Dendritic cell treated with granulocyte-macrophage colony-stimulating factor and Interleukin-4, amounts not matched to agents 40 ng/mL and 50 ng/mL, for 4 days (primary cell): ENCODE measurements at regions not wholly inside any gene's neighbourhood (a gene's known extent, or its start where the extent isn't known, plus 50 kb on each side); places are given as distances from the start of the nearest gene placed in this dataset.

ENCODE experiments used
- H3K27ac Mint-ChIP-seq: one replicate; pipeline ENCODE4 v1.8.0; 2022; ENCODE audit warnings: mild to moderate bottlenecking, mixed read lengths
- H3K27me3 Mint-ChIP-seq: one replicate; pipeline ENCODE4 v1.8.0; 2022; ENCODE audit warnings: mild to moderate bottlenecking, mixed read lengths
- H3K36me3 Mint-ChIP-seq: one replicate; pipeline ENCODE4 v1.8.0; 2022; ENCODE audit warnings: low read depth, mixed read lengths
- H3K4me1 Mint-ChIP-seq: one replicate; pipeline ENCODE4 v1.8.0; 2022; ENCODE audit warnings: low read depth, mixed read lengths
- H3K4me3 Mint-ChIP-seq: one replicate; pipeline ENCODE4 v1.8.0; 2022; ENCODE audit warnings: mild to moderate bottlenecking, moderate library complexity, mixed read lengths
- H3K9me3 Mint-ChIP-seq: one replicate; pipeline ENCODE4 v1.8.0; 2022; ENCODE audit warnings: mixed read lengths
- intact Hi-C: fragments of 100-400 bp; cut with micrococcal nuclease; formaldehyde crosslinking; loops from one replicate; pipeline ENCODE4 v1.15.0; 2022

DNA sequence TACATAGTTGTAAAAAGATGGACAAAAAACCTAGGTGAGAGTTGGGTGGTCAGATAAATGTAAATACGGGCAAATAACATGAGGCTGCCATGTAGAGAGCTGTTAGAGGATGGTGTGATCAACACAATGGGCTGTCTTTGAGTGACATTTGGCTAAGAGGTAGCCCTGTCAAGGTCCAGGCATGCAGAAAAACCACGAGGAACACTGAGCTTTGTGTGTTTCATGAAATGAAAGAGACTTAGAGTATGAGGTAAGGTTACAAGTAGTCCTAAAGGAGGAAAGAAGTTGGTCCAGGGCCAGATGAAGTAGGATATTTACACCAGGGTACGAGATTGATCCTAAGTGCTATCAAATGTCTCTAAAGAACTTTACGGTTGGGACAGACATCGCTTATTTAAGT, 160.9 kb downstream of the RDH14 start:
- H3K27me3 Mint-ChIP-seq, result no peaks in the 10 kb centered on the region
- H3K36me3 Mint-ChIP-seq, result no peaks in the 10 kb centered on the region
- no peak overlapping the region for H3K27ac Mint-ChIP-seq
- intact Hi-C loops, result no loop called here
- no peaks in the 10 kb centered on the region for H3K4me1 Mint-ChIP-seq
- no peaks in the 10 kb centered on the region for H3K9me3 Mint-ChIP-seq
- no peak overlapping the region for H3K4me3 Mint-ChIP-seq

DNA sequence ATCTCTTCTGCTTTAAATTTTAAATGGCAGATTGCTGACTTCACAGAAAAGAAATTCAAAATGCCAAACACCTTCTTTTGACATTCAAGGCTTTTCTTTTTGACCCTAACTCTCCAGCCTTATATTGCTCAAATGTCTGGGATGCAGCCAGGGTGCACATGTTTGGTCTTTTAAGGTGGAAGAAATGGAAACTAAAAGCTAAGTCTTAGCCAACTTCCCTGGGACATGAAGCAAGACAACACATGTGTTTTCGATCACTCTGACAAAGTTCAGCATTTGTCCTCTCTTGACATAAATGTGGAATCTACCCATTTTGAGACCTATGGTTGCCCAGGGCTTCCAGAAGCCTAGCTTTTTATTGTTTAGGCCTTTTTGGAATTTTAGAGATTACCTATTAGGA, 161.6 kb downstream of the RDH14 start:
- intact Hi-C loops, result no loop called here
- no peaks in the 10 kb centered on the region for H3K36me3 Mint-ChIP-seq
- H3K4me3 Mint-ChIP-seq, result no peak overlapping the region
- no peak overlapping the region for H3K27ac Mint-ChIP-seq
- no peaks in the 10 kb centered on the region for H3K27me3 Mint-ChIP-seq
- H3K9me3 Mint-ChIP-seq, result no peaks in the 10 kb centered on the region
- no peaks in the 10 kb centered on the region for H3K4me1 Mint-ChIP-seq

DNA sequence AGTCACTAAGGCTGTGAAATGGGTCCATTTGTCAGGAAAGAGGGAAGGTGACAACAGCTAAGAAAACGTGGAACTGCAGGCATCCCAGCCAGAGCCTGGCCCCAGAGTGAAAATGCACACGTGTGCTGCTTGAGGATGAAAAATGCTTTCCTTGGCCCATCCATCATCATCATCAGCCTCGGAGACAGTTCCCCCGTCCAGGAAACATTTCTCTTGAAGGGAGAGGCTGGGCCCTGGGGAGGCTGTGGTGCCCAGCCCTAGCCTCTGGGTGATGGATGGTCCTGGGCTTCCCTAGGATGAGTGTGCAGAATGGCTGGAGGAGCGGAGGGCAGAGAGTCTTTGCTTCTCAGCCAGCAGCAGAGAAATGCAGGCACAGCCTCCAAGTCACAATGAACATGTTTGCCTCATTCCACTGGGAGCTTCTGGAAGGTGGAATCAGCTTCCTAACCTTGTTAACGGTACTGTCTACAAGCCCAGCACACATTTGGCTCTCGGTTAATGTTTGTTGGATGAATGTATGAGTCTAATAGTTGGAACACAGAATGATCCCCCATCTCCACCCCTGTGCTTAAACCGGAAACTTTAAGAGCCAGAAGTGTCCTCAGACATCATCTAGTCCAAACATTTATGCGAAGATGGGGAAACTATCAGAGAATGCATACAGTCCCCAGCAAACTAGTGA, 164.0 kb downstream of the RDH14 start:
- H3K27ac Mint-ChIP-seq, result no peak overlapping the region
- no peaks in the 10 kb centered on the region for H3K36me3 Mint-ChIP-seq
- no peak overlapping the region for H3K4me3 Mint-ChIP-seq
- H3K27me3 Mint-ChIP-seq, result no peaks in the 10 kb centered on the region
- intact Hi-C loops, result no loop called here
- no peaks in the 10 kb centered on the region for H3K9me3 Mint-ChIP-seq
- no peaks in the 10 kb centered on the region for H3K4me1 Mint-ChIP-seq

DNA sequence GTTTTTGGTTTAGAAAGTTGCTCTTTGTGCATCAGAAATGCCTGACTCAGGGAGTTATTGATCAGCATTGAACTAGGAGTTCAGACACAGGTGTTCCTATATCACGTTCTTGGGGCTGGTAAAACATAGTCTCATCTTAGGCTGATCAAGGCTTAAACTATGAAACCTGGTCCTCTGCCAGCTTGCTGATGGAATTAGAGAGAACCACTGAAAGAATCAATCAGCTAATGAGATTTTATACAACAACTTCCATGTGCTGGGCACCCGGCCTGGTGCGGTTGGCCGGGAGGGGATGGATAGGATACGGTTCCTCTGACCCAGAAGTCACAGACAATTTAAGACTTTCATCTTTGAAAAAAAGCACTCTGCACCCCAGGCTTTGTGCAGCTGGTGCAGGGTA, 164.9 kb downstream of the RDH14 start:
- Mint-ChIP-seq H3K4me1 (no peaks in the 10 kb centered on the region), H3K4me3 (no peak overlapping the region), H3K27me3 (no peaks in the 10 kb centered on the region), H3K27ac (no peak overlapping the region), H3K36me3 (no peaks in the 10 kb centered on the region), H3K9me3 (no peaks in the 10 kb centered on the region)
- intact Hi-C loops, result no loop called here

DNA sequence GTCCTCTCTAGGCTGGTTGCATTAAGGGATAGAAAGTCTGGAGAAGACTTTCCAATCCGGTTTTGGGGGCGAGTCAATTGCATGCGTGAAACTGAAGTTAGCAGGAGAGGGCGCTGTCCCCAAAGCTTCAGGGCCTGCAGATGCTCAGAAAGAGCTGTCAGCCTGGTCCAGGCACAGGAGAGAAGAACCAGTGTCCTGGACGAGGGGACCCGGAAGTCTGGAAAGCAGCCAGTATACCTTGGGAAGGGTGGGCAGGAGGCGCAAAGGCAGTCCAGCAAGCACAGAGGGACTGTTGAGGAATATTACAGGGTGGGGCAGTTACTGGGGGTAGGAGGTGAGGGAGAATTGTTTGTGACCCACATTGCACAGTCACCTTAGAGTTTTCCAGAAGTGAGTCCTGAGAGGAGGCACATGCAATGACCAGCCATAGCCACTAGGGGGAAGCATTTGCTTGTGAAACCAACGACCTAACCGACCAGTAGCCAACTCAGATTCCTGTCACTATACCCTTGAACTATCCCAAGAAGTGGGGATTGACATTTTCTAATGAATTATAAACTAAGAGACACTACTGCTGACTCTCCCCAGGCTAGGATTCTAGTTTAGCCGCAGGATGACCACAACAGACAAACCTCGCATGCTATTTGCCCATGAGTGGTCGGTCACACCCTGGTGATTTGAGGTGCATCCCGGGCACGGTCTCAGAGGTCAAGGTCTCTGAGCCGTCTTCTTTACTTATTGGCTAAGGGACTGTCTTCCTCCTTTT, 172.8 kb downstream of the RDH14 start:
- Mint-ChIP-seq H3K27ac (no peak overlapping the region), H3K4me1 (no peaks in the 10 kb centered on the region), H3K27me3 (no peaks in the 10 kb centered on the region), H3K36me3 (no peaks in the 10 kb centered on the region), H3K4me3 (no peak overlapping the region), H3K9me3 (no peaks in the 10 kb centered on the region)
- intact Hi-C loops, result loop anchor here (2.0 to 10.0 kb wide), 2 partner anchors 977 to 1475 kb away; no protein-coding TSS in a partner anchor

DNA sequence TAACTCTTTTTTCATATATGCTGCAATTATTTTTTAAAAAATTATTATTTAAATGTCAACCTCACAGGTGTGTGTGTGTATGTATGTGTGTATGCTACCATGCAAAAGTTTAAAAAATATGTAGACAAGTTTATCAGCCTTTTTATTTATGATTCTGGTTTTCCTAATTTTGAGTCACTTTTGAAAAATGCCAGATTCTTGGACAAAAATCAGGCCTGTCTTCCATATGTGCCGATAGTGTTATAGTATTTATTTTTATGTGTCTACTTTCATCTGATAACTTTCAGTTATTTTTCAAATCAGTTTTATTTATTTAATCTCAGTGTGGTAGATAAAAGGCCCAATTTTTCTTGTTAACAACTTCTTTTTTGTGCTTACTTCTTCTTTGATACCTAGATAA, 176.2 kb downstream of the RDH14 start:
- Mint-ChIP-seq H3K27ac (no peak overlapping the region), H3K27me3 (no peaks in the 10 kb centered on the region), H3K4me3 (no peak overlapping the region), H3K4me1 (peaks cover 8% of the 10 kb centered on the region), H3K36me3 (no peaks in the 10 kb centered on the region), H3K9me3 (no peaks in the 10 kb centered on the region)
- intact Hi-C loops, result loop anchor here (10.0 kb wide), 1 partner anchor 981 kb away; no protein-coding TSS in a partner anchor

DNA sequence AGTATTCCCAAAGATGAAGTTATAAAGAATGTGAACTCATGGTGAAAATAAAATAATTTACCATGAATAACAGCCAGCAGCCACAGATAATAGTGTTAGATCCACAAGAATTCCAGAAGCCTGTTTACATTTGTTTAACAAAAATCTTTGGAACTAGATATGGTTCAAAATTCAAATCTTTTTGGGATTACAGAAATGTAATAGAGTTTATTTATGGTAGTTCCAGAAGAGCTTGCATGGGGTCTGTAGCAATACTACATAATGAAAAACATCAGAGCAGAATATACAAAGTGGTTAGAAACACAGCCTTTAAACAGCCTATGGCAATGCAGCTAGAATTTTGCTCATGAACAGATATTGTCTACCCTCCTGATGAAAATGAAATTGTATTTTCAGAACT, 179.1 kb downstream of the RDH14 start:
- peaks cover 11% of the 10 kb centered on the region for H3K4me1 Mint-ChIP-seq
- no peak overlapping the region for H3K27ac Mint-ChIP-seq
- H3K4me3 Mint-ChIP-seq, result no peak overlapping the region
- no peaks in the 10 kb centered on the region for H3K9me3 Mint-ChIP-seq
- intact Hi-C loops, result loop anchor here (10.0 kb wide), 1 partner anchor 983 kb away; no protein-coding TSS in a partner anchor
- no peaks in the 10 kb centered on the region for H3K27me3 Mint-ChIP-seq
- no peaks in the 10 kb centered on the region for H3K36me3 Mint-ChIP-seq

DNA sequence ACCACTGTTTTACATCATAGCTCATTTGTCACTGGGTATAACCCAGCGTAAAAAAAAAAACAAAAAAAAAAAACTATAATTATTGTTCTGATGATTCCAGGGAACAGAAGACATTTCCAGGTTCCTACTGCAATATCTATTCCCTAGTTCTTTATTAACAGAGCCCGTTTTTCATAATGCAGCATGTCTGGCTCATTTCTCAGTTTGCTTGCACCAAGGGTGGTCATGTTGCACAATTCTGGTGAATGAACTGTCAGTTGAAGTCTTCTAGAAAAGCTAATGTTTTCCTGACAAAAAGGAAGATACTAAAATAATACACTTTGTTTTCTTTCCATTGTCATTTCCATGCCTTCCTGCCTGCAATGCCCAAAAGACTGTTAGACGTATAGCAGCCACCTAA, 180.1 kb downstream of the RDH14 start:
- no peak overlapping the region for H3K4me3 Mint-ChIP-seq
- H3K9me3 Mint-ChIP-seq, result no peaks in the 10 kb centered on the region
- H3K36me3 Mint-ChIP-seq, result no peaks in the 10 kb centered on the region
- intact Hi-C loops, result loop anchor here (10.0 kb wide), 1 partner anchor 984 kb away; no protein-coding TSS in a partner anchor
- no peaks in the 10 kb centered on the region for H3K27me3 Mint-ChIP-seq
- H3K27ac Mint-ChIP-seq, result no peak overlapping the region
- peaks cover 11% of the 10 kb centered on the region for H3K4me1 Mint-ChIP-seq

DNA sequence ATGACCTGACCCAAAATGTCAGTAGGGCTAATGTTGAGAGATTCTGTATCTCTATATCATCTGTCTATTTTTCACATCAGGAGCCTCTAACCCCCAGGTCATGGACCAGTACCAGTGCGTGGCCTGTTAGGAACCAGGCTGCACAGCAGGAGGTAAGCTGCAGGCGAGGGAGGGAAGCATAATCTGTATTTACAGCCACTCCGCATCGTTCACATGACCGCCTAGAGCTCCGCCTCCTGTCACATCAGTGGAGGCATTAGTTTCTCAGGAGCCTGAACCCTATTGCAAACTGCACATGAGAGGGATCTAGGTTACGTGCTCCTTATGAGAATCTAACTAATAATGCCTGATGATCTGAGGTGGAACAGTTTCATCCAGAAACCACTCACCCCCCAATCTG, 180.6 kb downstream of the RDH14 start:
- peaks cover 11% of the 10 kb centered on the region for H3K4me1 Mint-ChIP-seq
- H3K27me3 Mint-ChIP-seq, result no peaks in the 10 kb centered on the region
- no peaks in the 10 kb centered on the region for H3K9me3 Mint-ChIP-seq
- H3K36me3 Mint-ChIP-seq, result no peaks in the 10 kb centered on the region
- intact Hi-C loops, result loop anchor here (10.0 kb wide), 1 partner anchor 985 kb away; no protein-coding TSS in a partner anchor
- no peak overlapping the region for H3K27ac Mint-ChIP-seq
- no peak overlapping the region for H3K4me3 Mint-ChIP-seq

DNA sequence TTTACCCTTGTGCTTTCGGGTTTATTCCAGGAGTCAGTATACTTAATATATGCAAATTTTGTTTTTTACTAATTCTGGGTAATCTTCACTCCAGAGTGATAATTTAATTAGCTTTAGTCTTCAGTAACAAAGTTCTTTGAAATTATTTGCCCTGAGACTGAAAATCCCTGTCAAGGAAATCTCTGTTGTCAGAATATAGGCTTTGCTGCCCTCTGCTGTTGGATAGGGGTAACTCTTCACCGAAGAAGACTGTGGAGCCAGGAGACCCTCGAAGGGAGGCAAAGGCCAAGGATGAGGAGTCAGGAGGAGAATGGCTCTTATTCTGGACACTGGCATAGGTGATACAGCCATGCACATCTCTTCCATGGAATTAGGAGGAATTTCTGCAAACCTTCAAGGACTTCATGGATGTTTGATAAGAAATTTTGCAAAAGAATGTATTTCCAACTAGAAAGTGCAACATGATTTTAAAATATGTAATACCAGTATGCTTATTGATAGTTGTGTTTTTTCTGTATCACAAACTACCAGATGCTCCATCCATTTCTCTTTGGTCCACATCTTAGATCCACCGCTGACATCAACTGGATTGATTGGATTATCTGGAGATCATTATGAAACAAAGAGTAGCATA, 182.3 kb downstream of the RDH14 start:
- intact Hi-C loops, result loop anchor here (1.0 kb wide), 1 partner anchor 527 kb away; no protein-coding TSS in a partner anchor
- no peaks in the 10 kb centered on the region for H3K27me3 Mint-ChIP-seq
- no peak overlapping the region for H3K27ac Mint-ChIP-seq
- no peak overlapping the region for H3K4me3 Mint-ChIP-seq
- H3K4me1 Mint-ChIP-seq, result peaks cover 11% of the 10 kb centered on the region
- no peaks in the 10 kb centered on the region for H3K9me3 Mint-ChIP-seq
- H3K36me3 Mint-ChIP-seq, result no peaks in the 10 kb centered on the region

DNA sequence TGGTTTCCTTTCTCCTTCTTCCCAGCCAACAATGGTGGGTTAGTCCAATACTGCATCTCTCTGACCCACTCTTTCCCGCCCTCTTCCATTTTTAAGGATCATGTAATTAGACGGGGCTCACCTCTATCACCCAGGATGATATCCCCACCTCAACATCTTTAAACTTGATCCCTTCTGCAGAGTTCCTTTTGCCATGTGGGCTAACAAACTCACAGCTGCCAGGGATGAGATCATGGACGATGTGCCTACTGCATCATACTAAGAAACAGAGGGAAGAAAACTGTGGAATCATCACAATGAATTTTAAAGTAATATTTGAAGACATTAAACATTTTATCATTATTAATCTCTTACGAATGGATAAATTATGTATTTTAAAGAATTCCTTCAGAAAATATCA, 183.5 kb downstream of the RDH14 start:
- H3K27me3 Mint-ChIP-seq, result no peaks in the 10 kb centered on the region
- intact Hi-C loops, result no loop called here
- H3K27ac Mint-ChIP-seq, result no peak overlapping the region
- no peaks in the 10 kb centered on the region for H3K36me3 Mint-ChIP-seq
- H3K9me3 Mint-ChIP-seq, result no peaks in the 10 kb centered on the region
- H3K4me1 Mint-ChIP-seq, result peaks cover 11% of the 10 kb centered on the region
- H3K4me3 Mint-ChIP-seq, result no peak overlapping the region

DNA sequence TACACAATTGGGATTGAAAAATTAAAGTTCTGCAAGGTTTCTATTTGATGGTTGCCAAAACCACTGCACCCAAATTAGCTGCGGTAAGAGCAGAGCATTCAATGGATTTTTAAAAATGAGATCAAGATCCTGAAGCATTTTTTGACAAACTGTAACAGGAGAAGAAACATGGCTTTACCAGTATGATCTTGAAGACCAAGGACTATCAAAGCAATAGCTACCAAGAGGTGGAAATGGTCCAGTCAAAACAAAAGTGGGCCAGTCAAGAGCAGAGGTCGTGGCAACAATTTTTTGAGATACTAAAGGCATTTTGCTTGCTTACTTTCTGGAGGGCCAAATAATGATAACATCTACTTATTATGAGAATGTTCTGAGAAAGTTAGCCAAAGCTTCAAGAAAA, 186.8 kb downstream of the RDH14 start:
- Mint-ChIP-seq H3K27me3 (no peaks in the 10 kb centered on the region), H3K4me3 (no peak overlapping the region), H3K36me3 (no peaks in the 10 kb centered on the region)

DNA sequence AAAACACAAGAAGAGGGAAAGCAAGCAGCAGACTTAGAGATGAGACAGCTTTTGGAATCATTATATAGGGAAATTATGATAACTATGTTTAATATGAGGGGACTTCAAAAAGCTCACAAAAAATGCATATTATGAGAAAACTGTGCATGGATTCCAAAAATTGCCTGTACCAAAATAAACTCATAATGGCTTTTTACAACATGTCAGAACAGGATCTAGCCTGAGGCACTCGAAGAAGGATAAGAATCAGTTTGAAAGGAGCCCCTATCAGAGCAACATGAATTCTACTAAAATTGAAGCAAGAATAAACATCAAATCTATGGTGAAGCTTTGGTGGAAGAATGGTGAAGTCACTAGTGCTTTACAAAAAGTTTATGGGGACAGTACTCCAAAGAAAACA, 187.4 kb downstream of the RDH14 start:
- Mint-ChIP-seq H3K27me3 (no peaks in the 10 kb centered on the region), H3K9me3 (no peaks in the 10 kb centered on the region), H3K4me3 (no peak overlapping the region), H3K27ac (no peak overlapping the region), H3K4me1 (no peaks in the 10 kb centered on the region), H3K36me3 (no peaks in the 10 kb centered on the region)
- intact Hi-C loops, result no loop called here

More for the DNA sequence above, 186.8 kb downstream of the RDH14 start:
- Mint-ChIP-seq H3K27ac (no peak overlapping the region), H3K9me3 (no peaks in the 10 kb centered on the region), H3K4me1 (no peaks in the 10 kb centered on the region)
- intact Hi-C loops, result no loop called here

DNA sequence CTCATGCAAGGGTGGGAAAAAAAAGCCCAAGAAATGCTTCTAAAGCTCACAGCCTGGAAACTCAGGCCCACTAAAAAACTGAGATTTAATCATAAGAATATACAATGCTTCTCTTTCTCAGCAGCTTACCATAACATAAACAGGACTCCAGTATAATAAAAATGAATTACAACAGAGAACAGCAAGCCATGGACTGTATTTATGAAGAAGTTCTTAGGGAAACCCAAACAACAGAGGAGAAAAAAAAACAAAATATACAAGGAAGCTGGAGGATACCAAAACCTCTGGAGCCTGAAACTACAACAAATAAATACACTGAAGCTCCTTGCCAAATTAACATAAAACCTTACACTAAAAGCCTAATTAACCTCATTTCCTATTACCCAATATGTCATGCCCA, 187.8 kb downstream of the RDH14 start:
- Mint-ChIP-seq H3K27ac (no peak overlapping the region), H3K27me3 (no peaks in the 10 kb centered on the region), H3K9me3 (no peaks in the 10 kb centered on the region), H3K4me1 (no peaks in the 10 kb centered on the region), H3K36me3 (no peaks in the 10 kb centered on the region), H3K4me3 (no peak overlapping the region)
- intact Hi-C loops, result no loop called here
